Breast epithelium (tissue), 4 donors: ENCODE measurements at regions not wholly inside any gene's neighbourhood (a gene's known extent, or its start where the extent isn't known, plus 50 kb on each side); places are given as distances from the start of the nearest gene placed in this dataset.

ENCODE experiments used
- DNase-seq, 2 donors: peaks; one replicate each; pipeline ENCODE4 v3.0.0-alpha.2; 2019; ENCODE audit warnings: low spot score in 2 of 2
- H3K27ac ChIP-seq, 2 donors: fragments of 200-600 bp; sonication (generic) in 1 of 2; one replicate each; pipeline ENCODE4 v1.5.1; 2016 to 2019; ENCODE audit warnings: mild to moderate bottlenecking in 1 of 2
- H3K27me3 ChIP-seq, 2 donors: fragments of 200-600 bp; sonication (generic) in 1 of 2; one replicate each; pipeline versions ENCODE4 v1.5.1 to v1.6.0; 2017 to 2019; ENCODE audit warnings: control low read depth in 1 of 2, mild to moderate bottlenecking in 1 of 2
- H3K36me3 ChIP-seq: fragments of 200-600 bp; one replicate; pipeline ENCODE4 v1.5.1; 2019
- H3K4me1 ChIP-seq, 2 donors: fragments of 200-600 bp; sonication (generic); one replicate each; pipeline ENCODE4 v1.5.1; 2016 to 2019; ENCODE audit warnings: control low read depth in 1 of 2
- H3K4me3 ChIP-seq, 3 donors: fragments of 200-600 bp; sonication (generic); 1 replicate in 2 of 3; 2 replicates in 1 of 3; pipeline ENCODE4 v1.5.1; 2016 to 2019; ENCODE audit warnings: mild to moderate bottlenecking in 3 of 3, moderate library complexity in 2 of 3
- H3K9me3 ChIP-seq, 2 donors: fragments of 200-600 bp; sonication (generic) in 1 of 2; one replicate each; pipeline ENCODE4 v1.5.1; 2016 to 2019; ENCODE audit warnings: control low read depth in 1 of 2
- CTCF ChIP-seq, 3 donors: fragments of 450-650 bp; IDR thresholded peaks; one replicate each; pipeline ENCODE4 v1.5.1; 2016 to 2017; ENCODE audit warnings: antibody characterized with exemption in 3 of 3, mild to moderate bottlenecking in 3 of 3, moderate library complexity in 3 of 3
- POLR2A ChIP-seq: fragments of 450-650 bp; IDR thresholded peaks from one replicate; pipeline ENCODE4 v1.6.1; 2016; ENCODE audit warnings: antibody characterized with exemption, mild to moderate bottlenecking, moderate library complexity
- POLR2AphosphoS5 ChIP-seq, 3 donors: sonication (generic); formaldehyde crosslinking; IDR thresholded peaks; one replicate each; pipeline ENCODE4 v1.6.1; 2017; ENCODE audit warnings: antibody characterized with exemption in 3 of 3
- intact Hi-C: fragments of 100-400 bp; cut with DNase I; formaldehyde crosslinking; loops from one replicate; pipeline ENCODE4 v1.15.1; 2023; ENCODE audit warnings: low total_unique reads

- Histone ChIP-seq H3K9me3 (no peaks in the 10 kb centered on the region), H3K4me3 (no peak overlapping the region), H3K36me3 (no peaks in the 10 kb centered on the region), H3K27ac (no peak overlapping the region), H3K4me1 (no peaks in the 10 kb centered on the region), H3K27me3 (no peaks in the 10 kb centered on the region)
- no peak for DNase-seq
- TF ChIP-seq POLR2A = no peak
- intact Hi-C loops = no loop called here
These were observed 117.0 kb upstream of the SLC4A4 start for GRCh38 chr4:71221510-71222466.

GRCh38 chr4:71222661-71223060 is 116.2 kb upstream of the SLC4A4 start:
- H3K36me3 ChIP-seq = no peaks in the 10 kb centered on the region
- H3K4me3 ChIP-seq = no peak overlapping the region
- TF ChIP-seq CTCF (IDR thresholded peaks at IDR 0.05) (no peak), POLR2A (no peak), POLR2AphosphoS5 (IDR thresholded peaks at IDR 0.05) (no peak)
- no peak for DNase-seq
- H3K9me3 ChIP-seq = no peaks in the 10 kb centered on the region
- no peak overlapping the region for H3K27ac ChIP-seq
- no peaks in the 10 kb centered on the region for H3K27me3 ChIP-seq
- intact Hi-C loops = no loop called here
- H3K4me1 ChIP-seq = no peaks in the 10 kb centered on the region

GRCh38 chr4:71229477-71230270 is 109.1 kb upstream of the SLC4A4 start:
- H3K27ac ChIP-seq = no peak overlapping the region
- TF ChIP-seq POLR2A = no peak
- TF ChIP-seq POLR2AphosphoS5 (IDR thresholded peaks at IDR 0.05) = no peak
- peak in 2 of 3 donors; percentile 37 for TF ChIP-seq CTCF (IDR thresholded peaks at IDR 0.05)
- no peaks in the 10 kb centered on the region for H3K4me1 ChIP-seq
- no peaks in the 10 kb centered on the region for H3K9me3 ChIP-seq
- no peaks in the 10 kb centered on the region for H3K36me3 ChIP-seq
- DNase-seq = no peak
- H3K27me3 ChIP-seq = no peaks in the 10 kb centered on the region
- no peak overlapping the region for H3K4me3 ChIP-seq
- intact Hi-C loops = no loop called here

GRCh38 chr4:71230271-71231128 is 108.3 kb upstream of the SLC4A4 start:
- no peak overlapping the region for H3K27ac ChIP-seq
- no peak for DNase-seq
- intact Hi-C loops = no loop called here

More at GRCh38 chr4:71230271-71231128, 108.3 kb upstream of the SLC4A4 start:
- Histone ChIP-seq H3K4me3 (no peak overlapping the region), H3K4me1 (no peaks in the 10 kb centered on the region), H3K36me3 (no peaks in the 10 kb centered on the region), H3K27me3 (no peaks in the 10 kb centered on the region), H3K9me3 (no peaks in the 10 kb centered on the region)
- no peak for TF ChIP-seq POLR2AphosphoS5 (IDR thresholded peaks at IDR 0.05)
- no peak for TF ChIP-seq POLR2A
- TF ChIP-seq CTCF (IDR thresholded peaks at IDR 0.05) = no peak
